NCI-H146 treated with DMSO at 0.1 percent for 48 hours (cell line): ENCODE measurements at regions not wholly inside any gene's neighbourhood (a gene's known extent, or its start where the extent isn't known, plus 50 kb on each side); places are given as distances from the start of the nearest gene placed in this dataset.

ENCODE experiments used
- DNase-seq: peaks from one replicate; lab custom pipeline; 2025; ENCODE audit not compliant: unreplicated experiment; lab: John Stamatoyannopoulos, UW

DNA sequence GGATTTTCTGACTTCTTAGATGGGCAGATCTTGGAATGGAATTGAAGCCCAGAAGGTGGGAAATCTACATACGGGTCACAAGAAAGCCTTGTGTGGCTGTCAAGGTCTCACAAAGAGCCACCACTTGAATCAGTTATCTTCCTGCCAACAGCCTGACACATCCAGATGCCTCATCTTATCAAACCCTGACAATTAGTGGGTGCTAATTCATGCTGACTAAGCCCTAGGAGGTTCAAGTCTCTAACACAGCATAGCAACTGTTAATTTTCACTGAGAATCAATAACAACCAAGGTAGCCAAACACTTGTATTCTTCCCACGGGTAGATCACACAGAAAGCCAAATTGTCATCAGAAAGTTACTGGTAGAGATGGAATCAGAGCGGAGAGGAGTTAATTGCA lies 222.2 kb downstream of the TMEM167A start:
- DNase-seq = no peak

DNA sequence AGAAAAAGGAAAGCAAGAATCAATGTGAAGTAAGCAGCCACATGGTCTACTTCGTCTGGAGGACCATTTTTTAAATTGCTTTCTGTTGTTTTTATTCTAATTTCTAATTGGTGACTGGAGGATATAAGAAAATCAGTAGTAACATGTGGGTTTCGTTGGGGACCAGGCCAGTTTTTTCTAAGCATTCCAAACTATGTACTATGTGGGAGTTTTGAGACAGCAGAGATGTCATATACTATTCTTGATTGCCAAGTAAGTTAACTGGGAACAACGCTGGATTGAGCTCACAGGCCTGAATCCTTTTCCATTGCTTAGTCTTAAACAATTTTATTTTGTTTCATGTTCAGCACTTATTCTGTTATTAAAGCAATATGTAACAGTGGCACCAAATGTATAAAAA lies 225.7 kb downstream of the TMEM167A start:
- DNase-seq = no peak

DNA sequence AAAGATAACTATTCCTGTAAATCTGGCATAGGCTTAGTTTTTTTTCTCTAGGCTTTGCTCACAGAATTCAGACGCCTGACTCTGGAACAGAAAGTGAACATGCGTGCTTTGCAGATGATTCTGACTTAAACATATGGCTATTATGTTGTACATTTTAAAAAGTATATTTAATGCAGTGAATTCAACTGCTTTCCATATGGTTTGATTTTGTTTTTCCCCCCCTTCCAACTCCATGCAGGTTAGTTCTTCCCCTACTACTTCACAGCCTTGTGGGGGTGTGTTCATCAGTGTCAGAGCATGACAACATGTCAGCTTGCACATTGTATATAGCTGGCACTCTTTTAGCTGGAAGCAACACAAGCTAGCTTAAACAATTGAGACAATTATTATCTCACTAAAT lies 226.8 kb downstream of the TMEM167A start:
- DNase-seq = no peak

DNA sequence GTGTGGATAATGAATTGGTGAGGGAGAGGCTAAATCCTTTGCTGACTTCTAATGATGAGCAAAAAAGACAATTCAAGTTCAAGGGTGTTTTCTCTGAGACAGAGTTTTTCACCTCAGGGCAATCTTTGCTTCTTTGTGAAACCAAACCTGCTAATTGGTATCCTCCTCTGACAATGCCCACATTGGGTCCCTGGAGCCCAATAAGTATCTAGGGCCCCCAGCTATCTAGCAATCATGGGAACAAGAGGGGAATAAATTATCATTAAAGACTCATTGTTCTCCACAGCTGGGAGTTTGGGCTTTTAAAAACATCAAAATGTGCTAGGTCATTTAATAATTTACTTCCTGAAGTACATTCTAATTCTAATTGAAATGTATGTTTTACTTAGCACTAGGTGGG lies 227.3 kb downstream of the TMEM167A start:
- no peak for DNase-seq

DNA sequence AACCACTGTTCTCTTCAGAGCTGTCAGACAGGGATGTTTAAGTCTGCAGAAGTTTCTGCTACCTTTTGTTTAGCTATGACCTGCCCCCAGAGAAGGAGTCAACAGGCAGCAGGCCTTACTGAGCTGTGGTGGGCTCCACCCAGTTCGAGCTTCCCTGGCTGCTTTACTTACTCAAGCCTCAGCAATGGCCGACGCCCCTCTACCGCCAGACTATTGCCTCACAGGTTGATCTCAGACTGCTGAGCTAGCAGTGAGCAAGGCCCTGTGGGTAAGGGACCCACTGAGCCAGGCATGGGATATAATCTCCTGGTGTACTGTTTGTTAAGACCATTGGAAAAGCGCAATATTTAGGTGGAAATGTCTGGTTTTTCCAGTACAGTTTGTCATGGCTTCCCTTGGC lies 229.6 kb downstream of the TMEM167A start:
- DNase-seq = no peak

DNA sequence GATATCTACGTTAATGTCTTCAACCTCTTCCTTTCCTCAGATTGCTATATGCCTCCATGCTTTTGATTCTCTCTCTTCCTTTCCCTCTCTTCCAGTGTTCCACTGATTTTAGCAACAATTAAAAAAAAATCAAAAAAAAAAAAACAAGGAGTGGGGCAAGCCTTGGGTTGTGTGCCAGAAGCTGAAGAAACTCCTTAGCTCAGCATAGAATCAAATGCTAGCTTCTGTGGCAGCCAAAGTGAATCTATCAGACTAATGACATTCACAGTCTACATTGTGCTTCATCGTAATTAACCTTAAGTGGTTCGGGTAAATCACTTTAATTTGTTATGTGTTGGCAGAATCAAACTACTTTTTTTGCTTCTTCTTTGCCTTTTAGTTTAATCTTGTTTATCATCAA lies 237.3 kb downstream of the TMEM167A start:
- DNase-seq = no peak

DNA sequence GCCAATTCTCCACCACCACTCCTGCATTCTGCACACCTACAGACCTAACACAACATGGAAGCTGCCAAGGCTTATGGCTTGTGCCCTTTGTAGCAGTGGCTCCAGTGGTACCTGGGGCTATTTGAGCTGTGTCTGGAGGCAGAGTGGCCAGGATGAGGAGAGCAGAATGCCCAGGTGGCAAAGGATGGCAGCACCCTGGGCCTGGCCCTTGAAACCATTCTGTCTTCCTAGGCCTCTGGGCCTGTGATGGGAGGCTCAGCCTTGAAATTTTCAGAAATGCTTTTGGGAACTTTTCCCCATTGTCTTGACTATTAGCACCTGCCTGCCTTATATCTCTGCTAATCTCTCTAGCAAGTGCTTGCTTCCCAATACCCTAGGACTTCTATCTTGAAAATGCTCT lies 241.7 kb downstream of the TMEM167A start:
- DNase-seq = no peak

DNA sequence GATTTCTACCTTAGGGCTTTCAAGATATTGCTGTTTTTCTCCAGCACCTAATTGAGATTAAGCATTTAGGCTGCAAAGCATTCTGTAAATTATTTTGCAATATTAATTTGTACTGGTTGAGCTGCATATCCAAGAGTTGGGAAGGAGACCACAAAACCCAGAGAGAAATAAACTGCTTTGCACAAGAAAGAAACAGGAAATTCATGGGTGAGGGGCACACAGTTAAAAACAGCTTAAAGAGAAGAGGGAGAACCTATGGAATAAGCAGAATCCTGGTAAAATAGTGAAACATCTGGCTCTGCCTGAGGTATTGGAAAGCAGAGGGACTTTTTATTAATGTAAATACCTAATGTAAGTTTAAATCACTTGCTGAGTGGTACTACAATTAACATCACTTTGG lies 243.0 kb downstream of the TMEM167A start:
- DNase-seq = no peak

DNA sequence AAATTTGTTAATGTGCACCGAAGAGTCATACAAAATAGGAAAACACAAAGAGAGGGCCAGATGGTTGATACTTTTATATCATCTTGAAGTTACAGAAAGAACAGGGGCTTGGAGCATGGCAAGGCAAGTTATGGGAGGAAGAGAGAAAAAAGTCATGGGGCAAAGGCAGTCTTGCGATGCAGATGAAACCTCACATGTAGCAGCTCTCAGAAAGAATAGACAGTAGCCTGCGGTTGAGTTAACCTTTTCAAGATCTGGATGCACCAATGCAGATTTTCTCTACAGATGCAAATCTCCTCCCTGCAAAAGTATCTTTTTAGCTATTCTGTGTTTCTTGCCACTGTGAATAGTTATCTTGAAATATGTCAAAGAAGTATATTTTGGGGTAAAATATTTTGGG lies 243.9 kb downstream of the TMEM167A start:
- DNase-seq = no peak

DNA sequence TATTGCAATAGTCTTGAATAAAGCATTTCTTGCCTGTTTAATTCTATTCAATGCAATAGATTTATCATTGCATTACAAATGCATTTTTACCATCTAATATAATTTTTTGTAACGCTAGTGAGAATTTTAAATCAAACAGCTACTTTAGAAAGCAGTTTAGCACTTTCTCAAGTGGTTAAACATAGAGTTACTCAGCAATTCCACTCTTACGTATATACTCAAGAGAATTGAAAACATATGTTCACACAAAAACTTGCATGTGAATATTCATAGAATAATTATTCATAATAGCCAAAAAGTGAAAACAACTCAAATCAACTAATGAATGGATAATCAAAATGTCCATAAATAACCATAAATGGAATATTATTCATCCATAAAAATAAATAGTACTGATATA lies 244.7 kb downstream of the TMEM167A start:
- DNase-seq = no peak

DNA sequence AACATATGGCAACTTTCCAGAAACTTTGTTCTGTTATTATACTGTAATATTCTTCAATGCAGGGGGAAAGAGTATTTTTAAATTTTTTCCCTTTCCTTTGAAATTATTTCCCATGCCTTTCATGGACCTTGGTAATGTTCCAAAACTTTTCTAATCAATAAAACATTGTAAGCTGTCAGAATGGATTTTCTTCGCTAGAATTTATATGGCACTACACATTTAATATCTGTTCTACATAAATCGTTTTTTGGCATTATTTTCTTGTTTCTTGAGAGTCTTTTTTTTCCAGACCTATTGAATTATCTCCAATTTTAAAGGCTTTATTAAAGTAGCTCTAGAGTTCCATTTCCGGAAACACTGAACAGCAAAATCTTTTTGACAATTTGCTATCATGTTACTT lies 249.0 kb downstream of the TMEM167A start:
- no peak for DNase-seq

DNA sequence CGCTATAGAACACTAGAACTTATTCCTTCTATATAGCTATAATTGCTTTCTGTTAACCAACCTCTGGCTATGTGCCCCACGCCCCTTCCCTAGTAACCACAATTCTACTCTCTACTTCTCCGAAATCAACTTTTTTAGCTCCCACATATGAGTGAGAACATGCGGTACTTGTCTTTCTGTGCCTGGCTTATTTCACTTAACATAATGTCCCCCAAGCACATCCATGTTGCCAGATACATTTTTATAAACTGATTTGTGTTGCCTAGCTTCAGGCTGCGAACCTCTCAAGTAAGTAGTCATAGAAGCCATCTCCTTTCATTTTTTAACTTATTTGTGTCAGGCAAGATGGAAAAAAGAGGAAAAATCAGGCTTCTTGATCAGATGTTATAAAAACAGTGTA lies 249.5 kb downstream of the TMEM167A start:
- no peak for DNase-seq

DNA sequence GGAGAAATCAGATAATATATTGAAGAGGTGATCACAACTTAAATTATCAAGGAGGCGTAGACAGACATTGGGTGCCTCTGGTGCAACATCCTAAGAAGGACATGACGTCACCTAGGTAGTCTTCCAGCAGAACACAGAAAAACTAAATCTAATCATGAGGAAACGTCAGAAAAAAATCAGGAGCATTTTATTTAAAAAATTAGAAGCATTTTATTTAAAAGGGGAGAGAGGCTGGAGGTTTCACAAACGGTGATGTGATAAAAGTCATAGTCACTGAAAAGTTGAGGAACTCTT lies 254.6 kb downstream of the TMEM167A start:
- DNase-seq = no peak

DNA sequence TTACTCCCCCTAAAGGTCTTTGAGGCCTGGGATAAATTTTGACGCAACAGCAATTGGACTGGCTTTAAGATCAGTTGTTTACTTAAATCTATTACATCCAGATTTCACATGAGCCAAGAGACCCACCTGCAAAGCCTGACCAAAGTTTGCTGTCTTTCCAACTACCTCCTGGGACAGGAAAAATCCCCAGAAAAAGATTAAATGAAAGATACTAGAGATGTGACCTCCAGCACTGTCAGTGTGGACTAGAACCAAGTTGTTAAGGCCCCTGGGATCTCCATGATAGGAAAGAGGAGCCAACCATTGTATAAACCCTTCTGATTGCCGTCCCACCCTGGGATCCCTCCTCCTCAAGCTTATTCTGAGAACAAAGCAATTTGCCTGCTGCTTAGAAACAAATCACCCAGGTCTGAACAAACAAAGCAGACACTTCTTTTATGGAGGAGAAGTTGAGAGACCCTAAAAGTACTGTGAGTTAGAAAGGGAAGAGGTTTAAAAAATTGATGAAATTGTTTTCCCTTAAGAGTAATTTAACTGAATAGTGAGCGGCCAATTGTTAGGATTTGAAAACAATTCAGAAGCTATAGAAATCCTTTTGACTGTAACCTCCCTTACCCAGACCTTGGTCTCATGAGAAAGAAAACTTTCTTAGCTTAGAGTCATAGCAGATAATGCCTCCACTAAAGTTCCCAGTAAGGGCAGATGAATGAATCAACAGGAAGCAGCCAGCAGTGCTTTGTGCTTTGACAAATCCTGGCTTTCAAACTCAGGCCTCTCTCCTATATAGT lies 255.2 kb downstream of the TMEM167A start:
- DNase-seq = no peak

DNA sequence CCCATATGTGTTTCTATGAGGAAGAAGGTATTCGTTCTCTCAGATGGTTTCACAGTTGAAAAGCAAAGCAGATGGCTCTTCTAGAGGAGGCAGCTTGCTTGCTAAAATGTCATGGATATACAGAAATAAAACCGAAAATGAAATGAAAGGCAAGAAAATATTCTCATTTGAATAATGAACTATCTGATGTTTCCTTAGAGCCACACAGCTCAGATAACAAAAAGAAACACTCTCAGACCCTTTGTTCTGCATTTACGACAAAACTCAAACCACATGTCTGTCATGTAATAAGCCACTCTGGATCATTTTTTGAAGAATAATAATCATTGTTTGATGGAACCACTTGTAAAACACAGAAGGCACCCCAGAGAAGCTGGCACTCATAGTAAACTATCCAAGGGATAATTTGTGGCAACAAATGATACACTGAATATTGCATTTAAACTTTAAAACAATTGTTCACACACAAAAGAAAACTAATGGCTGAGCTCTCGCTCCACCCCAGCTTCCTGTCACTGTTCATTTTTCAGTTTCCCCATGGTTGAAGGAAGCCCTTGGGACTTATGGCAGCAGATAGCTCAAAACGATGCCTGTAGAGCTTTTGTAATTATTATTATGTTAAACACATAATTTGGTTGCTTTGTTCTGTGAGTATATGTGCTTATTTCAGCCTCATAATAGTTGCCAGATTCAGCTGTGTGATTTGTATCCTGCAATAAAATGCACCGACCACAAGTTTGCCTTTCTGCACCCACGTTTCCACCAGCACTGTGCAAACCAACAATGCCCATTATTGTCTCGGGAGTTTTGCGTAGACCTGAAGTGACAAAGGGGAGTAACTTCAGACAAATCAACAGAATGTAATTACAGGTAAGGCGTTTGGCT lies 256.0 kb downstream of the TMEM167A start:
- DNase-seq = no peak

DNA sequence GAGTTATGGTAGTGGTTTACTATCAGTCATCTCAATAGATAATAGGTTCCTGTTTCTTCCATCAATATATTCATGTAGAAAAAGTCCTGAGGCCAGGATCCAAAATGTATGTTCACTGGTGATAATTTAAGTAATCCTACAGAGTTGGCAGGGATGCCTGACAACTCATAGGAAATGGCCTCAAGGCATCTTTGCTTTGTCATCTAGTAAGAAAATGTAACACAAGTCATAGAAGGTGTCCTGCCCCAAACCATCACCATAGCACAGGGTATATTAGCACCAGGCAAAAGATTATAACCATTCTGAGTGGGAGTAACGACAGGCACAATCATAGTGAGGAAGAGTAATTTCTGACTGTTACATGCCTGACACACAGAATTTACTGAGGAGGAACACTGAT lies 257.0 kb downstream of the TMEM167A start:
- no peak for DNase-seq

DNA sequence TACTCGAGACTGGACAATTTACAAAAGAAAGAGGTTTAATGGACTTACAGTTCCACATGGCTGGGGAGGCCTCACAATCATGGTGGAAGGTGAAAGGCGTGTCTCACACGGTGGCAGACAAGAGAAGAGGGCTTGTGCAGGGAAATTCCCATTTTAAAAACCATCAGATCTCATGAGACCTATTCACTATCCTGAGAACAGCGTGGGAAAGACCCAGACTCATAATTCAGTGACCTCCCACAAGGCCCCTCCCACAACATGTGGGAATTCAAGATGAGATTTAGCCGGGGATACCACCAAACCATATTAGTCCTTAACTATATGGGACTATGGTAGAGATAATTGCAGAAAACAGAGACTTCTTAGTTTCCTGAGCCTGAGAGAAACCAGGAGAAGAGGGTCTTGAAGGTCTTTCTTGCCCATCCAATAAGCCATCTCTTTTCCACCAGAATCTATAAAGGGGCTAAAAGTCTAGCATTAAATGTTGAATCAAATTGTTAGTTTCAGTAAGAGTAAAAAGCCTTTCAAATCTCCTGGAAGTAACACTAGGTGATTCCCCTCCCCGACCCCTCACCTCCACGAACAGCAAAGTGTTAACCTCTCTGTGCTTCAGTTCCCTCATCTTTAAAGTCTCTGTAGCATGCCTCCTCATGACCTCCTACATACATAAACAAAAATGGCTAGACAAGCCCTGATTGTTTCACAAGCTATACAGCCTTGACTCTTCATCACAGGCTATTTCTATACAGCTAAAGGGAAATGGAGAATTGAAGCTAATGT lies 259.1 kb downstream of the TMEM167A start:
- no peak for DNase-seq

DNA sequence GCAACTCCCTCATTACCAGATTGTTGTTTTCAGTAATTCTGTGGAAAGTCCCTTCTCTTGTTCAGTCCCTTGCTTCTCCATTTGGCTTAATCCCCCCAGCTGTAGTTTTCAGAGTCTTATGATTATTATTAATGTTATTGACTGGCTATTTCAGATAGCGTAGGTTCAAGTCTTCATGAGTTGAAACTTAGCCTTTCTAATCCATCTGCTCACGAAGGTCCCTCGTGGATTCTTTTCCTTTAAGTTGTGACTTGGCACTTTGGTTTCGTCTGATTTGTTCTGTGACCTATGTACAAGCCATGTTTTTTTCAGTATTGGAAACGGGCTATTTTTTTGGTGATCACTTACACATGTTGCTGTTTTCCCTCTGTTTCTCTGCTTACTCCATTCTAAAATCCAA lies 260.3 kb downstream of the TMEM167A start:
- no peak for DNase-seq

DNA sequence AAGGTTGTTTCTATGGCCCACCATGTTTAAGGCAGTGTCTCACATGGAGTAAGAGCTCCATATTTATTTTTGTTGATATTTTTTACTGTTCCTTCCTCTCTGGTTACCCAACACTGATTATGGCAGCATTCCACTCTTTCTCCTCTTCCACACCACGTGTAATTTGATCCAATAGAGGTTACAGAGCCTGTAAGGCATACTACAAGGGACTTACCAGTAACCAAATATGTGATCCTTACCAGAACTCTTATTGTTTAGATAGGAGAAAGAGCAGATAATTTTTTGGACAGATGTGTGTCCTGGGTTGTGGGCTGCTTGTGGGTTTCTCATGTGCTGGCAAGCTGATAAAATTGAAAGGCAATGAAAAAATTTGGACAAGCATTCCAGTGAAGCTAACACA lies 261.3 kb downstream of the TMEM167A start:
- no peak for DNase-seq

DNA sequence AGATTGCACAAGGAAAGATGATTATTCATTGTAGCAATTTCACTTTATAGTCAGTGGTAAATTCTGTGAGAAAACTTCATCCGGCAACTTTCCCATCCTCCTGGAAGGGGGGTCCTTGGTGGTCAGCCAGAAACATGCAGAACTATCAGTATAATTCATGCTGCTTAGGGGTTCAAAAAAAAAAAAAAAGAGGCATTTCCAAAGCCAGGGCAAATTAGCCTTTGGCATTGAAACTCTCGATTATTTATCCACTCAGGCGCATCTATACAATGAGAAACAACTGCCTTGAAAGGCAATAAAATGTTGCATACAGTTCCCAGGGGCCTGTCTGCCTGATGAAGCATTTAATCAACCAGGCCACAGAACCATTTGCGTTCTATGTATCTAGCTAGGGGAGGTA lies 263.3 kb downstream of the TMEM167A start:
- DNase-seq = no peak

DNA sequence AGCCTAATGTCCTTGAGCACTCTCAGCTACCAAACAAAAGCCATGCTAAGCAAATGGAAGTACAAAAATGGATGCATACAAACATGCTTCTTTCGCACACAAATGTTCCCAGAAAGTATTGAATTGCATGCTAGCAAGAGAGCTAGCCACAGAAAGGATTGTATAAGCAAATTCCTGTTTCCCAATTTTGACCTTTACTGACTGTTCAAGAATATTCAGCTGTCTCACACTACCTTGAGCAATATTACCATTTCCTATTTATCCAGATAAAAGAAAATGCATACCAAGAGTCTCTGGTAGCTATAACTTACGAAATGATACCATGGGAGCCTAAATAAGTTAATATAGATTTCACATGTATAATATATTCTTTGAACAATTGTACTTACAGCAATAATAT lies 264.6 kb downstream of the TMEM167A start:
- no peak for DNase-seq

DNA sequence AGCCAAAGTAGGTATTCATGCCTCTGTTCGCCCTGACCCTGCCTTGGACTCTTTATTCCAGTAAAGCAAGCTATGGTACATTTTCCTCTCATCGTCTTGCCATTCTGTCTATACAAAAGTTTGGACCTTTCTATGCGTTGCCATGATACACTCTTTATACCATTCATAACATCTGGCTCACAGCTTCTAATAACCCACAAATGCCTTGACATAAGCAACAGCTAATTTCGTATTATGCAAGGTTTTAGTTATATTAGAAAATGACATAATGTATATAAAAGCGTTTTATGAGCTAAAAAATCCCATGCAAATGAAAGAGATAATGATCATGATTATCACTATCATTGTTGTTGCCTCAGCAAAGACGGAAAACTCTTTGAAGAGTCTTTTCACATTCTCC lies 265.7 kb downstream of the TMEM167A start:
- no peak for DNase-seq
